MM.1S (cell line): ENCODE measurements at regions not wholly inside any gene's neighbourhood (a gene's known extent, or its start where the extent isn't known, plus 50 kb on each side); places are given as distances from the start of the nearest gene placed in this dataset.
"Not testable (repeated sequence)": the region's sequence is repeated elsewhere in the genome, so short reads cannot be mapped to it uniquely, and the experiment has no call there.

Experiments used
- DNase-seq: peaks from one replicate; pipeline ENCODE4 v3.0.0-alpha.2; 2015
- H2AFZ ChIP-seq: fragments of 300-600 bp; sonication (generic); 2 replicates; pipeline ENCODE4 v1.6.0; 2016; ENCODE audit warnings: antibody characterized with exemption, low read length
- H3F3A ChIP-seq: fragments of 300-600 bp; sonication (generic); 2 replicates; pipeline ENCODE4 v1.6.1; 2016; ENCODE audit warnings: mild to moderate bottlenecking, antibody characterized with exemption, low read length, moderate library complexity, mixed read lengths; ENCODE audit not compliant: insufficient read depth
- H3K27ac ChIP-seq: fragments of 300-600 bp; sonication (generic); 2 replicates; pipeline ENCODE4 v1.5.1; 2016; ENCODE audit warnings: mild to moderate bottlenecking, low read length
- H3K27me3 ChIP-seq: fragments of 300-600 bp; sonication (generic); replicated peaks from 2 replicates; pipeline ENCODE4 v1.6.0; 2016; ENCODE audit warnings: low read length; ENCODE audit not compliant: insufficient read depth
- H3K36me3 ChIP-seq: fragments of 300-600 bp; sonication (generic); replicated peaks from 2 replicates; pipeline ENCODE4 v1.6.1; 2016; ENCODE audit warnings: mild to moderate bottlenecking, low read length, mixed read lengths; ENCODE audit not compliant: insufficient read depth
- H3K4me1 ChIP-seq: fragments of 300-600 bp; sonication (generic); 2 replicates; pipeline ENCODE4 v1.6.1; 2016; ENCODE audit warnings: low read length, mixed read lengths
- H3K4me2 ChIP-seq: fragments of 300-600 bp; sonication (generic); 2 replicates; pipeline ENCODE4 v1.6.0; 2016; ENCODE audit warnings: low read depth, low read length
- H3K4me3 ChIP-seq: fragments of 300-600 bp; sonication (generic); 2 replicates; pipeline ENCODE4 v1.5.1; 2016; ENCODE audit warnings: low read length, mixed read lengths
- H3K79me2 ChIP-seq: fragments of 300-600 bp; sonication (generic); 2 replicates; pipeline ENCODE4 v1.6.1; 2016; ENCODE audit warnings: mixed run types, low read length, mixed read lengths
- H3K9ac ChIP-seq: fragments of 300-600 bp; sonication (generic); 2 replicates; pipeline ENCODE4 v1.6.1; 2016; ENCODE audit warnings: low read length, mixed read lengths
- H3K9me2 ChIP-seq: fragments of 300-600 bp; sonication (generic); replicated peaks from 2 replicates; pipeline ENCODE4 v1.6.1; 2016; ENCODE audit warnings: mild to moderate bottlenecking, low read length, mixed read lengths; ENCODE audit not compliant: insufficient read depth
- H3K9me3 ChIP-seq: fragments of 300-600 bp; sonication (generic); replicated peaks from 2 replicates; pipeline ENCODE4 v1.6.1; 2016; ENCODE audit warnings: mild to moderate bottlenecking, low read length, mixed read lengths; ENCODE audit not compliant: insufficient read depth
- H4K20me1 ChIP-seq: fragments of 300-600 bp; sonication (generic); 2 replicates; pipeline ENCODE4 v1.6.1; 2016; ENCODE audit warnings: mild to moderate bottlenecking, low read length, moderate library complexity, mixed read lengths; ENCODE audit not compliant: insufficient read depth
- EZH2 ChIP-seq: fragments of 300-600 bp; sonication (generic); optimal IDR thresholded peaks from 2 replicates; pipeline ENCODE3; 2017; ENCODE audit warnings: low read depth, mild to moderate bottlenecking, antibody characterized with exemption, low read length, mixed read lengths
- EZH2phosphoT487 ChIP-seq: fragments of 300-600 bp; sonication (generic); IDR thresholded peaks from 2 replicates; pipeline ENCODE4 v1.6.1; 2018; ENCODE audit warnings: antibody characterized with exemption, low read length
- TF ChIP-seq, protein P1 (sequence below): fragments of 300-600 bp; sonication (generic); IDR thresholded peaks from 2 replicates; pipeline ENCODE4 v1.5.1; 2016; ENCODE audit warnings: antibody characterized with exemption, low read length, mixed read lengths

GRCh38 chr16:29237971-29238370 is 168.5 kb downstream of the NPIPB11 start:
- no peaks in the 10 kb centered on the region for H3K4me1 ChIP-seq
- H3K79me2 ChIP-seq = no peaks in the 10 kb centered on the region
- no peak overlapping the region for H3K4me3 ChIP-seq
- DNase-seq = no peak
- H2AFZ ChIP-seq = no peak overlapping the region
- peaks cover 15% of the 10 kb centered on the region; the same call in 1 of the 2 replicates for H3K27me3 ChIP-seq
- H3K4me2 ChIP-seq = no peak overlapping the region
- no peaks in the 10 kb centered on the region for H3F3A ChIP-seq
- H3K36me3 ChIP-seq = no peaks in the 10 kb centered on the region
- TF ChIP-seq EZH2phosphoT487 (no peak), EZH2 (no peak)
- TF ChIP-seq, protein P1, sequence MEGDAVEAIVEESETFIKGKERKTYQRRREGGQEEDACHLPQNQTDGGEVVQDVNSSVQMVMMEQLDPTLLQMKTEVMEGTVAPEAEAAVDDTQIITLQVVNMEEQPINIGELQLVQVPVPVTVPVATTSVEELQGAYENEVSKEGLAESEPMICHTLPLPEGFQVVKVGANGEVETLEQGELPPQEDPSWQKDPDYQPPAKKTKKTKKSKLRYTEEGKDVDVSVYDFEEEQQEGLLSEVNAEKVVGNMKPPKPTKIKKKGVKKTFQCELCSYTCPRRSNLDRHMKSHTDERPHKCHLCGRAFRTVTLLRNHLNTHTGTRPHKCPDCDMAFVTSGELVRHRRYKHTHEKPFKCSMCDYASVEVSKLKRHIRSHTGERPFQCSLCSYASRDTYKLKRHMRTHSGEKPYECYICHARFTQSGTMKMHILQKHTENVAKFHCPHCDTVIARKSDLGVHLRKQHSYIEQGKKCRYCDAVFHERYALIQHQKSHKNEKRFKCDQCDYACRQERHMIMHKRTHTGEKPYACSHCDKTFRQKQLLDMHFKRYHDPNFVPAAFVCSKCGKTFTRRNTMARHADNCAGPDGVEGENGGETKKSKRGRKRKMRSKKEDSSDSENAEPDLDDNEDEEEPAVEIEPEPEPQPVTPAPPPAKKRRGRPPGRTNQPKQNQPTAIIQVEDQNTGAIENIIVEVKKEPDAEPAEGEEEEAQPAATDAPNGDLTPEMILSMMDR = no peak
- no peaks in the 10 kb centered on the region for H4K20me1 ChIP-seq
- no peak overlapping the region for H3K9ac ChIP-seq
- no peak overlapping the region for H3K27ac ChIP-seq
- H3K9me2 ChIP-seq = no peaks in the 10 kb centered on the region
- H3K9me3 ChIP-seq = no peaks in the 10 kb centered on the region

- H3K27me3 ChIP-seq = peaks cover 15% of the 10 kb centered on the region
These were observed 169.0 kb downstream of the NPIPB11 start for GRCh38 chr16:29237495-29237894.

GRCh38 chr16:29237023-29237422 is 169.5 kb downstream of the NPIPB11 start:
- not testable (repeated sequence) for H3K4me1 ChIP-seq, H4K20me1 ChIP-seq, H3F3A ChIP-seq, H3K9me2 ChIP-seq, H3K36me3 ChIP-seq, H2AFZ ChIP-seq, H3K9me3 ChIP-seq, H3K4me2 ChIP-seq, H3K79me2 ChIP-seq, DNase-seq, H3K27ac ChIP-seq, H3K9ac ChIP-seq, H3K4me3 ChIP-seq
- H3K27me3 ChIP-seq = peaks cover 15% of the 10 kb centered on the region

More at GRCh38 chr16:29237495-29237894, 169.0 kb downstream of the NPIPB11 start:
- H3K79me2 ChIP-seq, H3K9ac ChIP-seq, H3K9me2 ChIP-seq, H4K20me1 ChIP-seq, H3K9me3 ChIP-seq, H3K4me1 ChIP-seq, DNase-seq, H2AFZ ChIP-seq, H3K4me3 ChIP-seq, H3K4me2 ChIP-seq, H3K36me3 ChIP-seq, H3K27ac ChIP-seq, H3F3A ChIP-seq: not testable (repeated sequence)

- H3K9me3 ChIP-seq, H3K79me2 ChIP-seq, H4K20me1 ChIP-seq, H3K4me1 ChIP-seq, H3K4me3 ChIP-seq, H3K9ac ChIP-seq, DNase-seq, H3K4me2 ChIP-seq, H3K27ac ChIP-seq, H2AFZ ChIP-seq, H3K9me2 ChIP-seq, H3K36me3 ChIP-seq, H3F3A ChIP-seq: not testable (repeated sequence)
- peaks cover 15% of the 10 kb centered on the region for H3K27me3 ChIP-seq
These were observed 170.6 kb downstream of the NPIPB11 start for GRCh38 chr16:29235836-29236370.

- not testable (repeated sequence) for H3K4me1 ChIP-seq, H3K9me2 ChIP-seq, DNase-seq, H3K9me3 ChIP-seq, H3K79me2 ChIP-seq, H3K27ac ChIP-seq, H3F3A ChIP-seq, H3K36me3 ChIP-seq, H3K4me3 ChIP-seq, H2AFZ ChIP-seq, H3K4me2 ChIP-seq, H3K9ac ChIP-seq, H4K20me1 ChIP-seq
- H3K27me3 ChIP-seq = peaks cover 15% of the 10 kb centered on the region
These were observed 171.8 kb downstream of the NPIPB11 start for GRCh38 chr16:29234536-29235275.

DNA sequence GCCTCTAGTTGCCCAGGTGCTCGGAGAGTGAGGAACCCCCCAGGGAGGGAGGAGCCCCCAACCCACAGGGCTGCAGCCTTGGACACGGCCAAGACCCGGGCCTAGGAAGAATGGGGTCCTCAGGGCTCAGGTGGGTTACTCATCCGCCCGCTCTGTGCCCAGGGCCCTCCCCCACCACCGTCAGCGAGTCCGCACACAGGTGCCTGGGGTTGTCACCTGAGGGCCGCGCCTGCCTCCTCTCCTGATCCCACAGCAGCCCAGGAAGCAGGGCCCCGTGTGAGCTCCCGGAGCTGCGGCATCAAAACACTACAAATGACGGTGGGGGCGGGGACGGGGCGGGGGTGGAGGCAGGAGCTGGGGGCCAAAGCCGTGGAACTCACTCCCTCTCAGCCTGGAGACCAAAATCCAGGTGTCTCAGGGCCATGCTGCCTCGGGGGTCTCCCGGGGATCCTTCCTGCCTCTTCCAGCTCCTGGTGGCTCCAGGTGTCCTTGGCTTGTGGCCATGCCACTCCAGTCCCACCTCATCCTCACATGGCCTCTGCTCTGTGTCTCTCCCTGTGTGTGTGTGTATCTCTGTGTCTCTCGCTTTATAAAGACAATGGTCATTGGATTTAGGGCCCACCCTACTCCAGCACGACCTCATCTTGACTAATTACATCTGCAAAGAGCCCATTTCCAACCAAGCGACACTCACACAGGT is 172.7 kb downstream of the NPIPB11 start:
- not testable (repeated sequence) for H3K4me1 ChIP-seq, H3K4me3 ChIP-seq, H3K79me2 ChIP-seq, H3K36me3 ChIP-seq, H3K27ac ChIP-seq, H4K20me1 ChIP-seq, H2AFZ ChIP-seq, H3K9ac ChIP-seq, H3K9me3 ChIP-seq, DNase-seq, H3K4me2 ChIP-seq, H3K9me2 ChIP-seq, H3F3A ChIP-seq
- peaks cover 15% of the 10 kb centered on the region for H3K27me3 ChIP-seq
